ENCODE measurements at regions not wholly inside any gene's neighbourhood (a gene's known extent, or its start where the extent isn't known, plus 50 kb on each side); places are given as distances from the start of the nearest gene placed in this dataset.

DNA sequence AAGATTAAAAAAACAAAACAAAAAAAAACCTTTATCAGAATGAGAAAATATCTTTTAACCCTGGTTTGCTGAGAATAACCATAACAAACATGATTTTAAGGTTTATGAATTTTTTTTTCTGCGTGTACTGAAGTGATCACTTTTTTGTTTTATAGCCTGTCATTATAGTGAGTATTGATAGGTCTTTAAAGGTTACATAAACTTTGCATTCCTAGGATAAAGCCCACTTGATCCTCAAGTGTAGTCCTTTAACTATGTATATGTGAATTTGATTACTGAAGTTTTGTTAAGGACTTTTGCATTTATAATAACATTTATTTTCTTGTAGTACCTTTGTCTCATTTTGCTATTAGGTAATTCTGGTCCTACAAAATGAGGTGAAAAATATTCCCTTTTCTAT, 709.8 kb upstream of the PCDH20 start:
- no peaks in the 10 kb centered on the region for H3K9me2 ChIP-seq (replicated peaks; ENCODE audit: insufficient read depth, low read length)
- no peak overlapping the region for H3K27ac ChIP-seq (ENCODE audit: low read depth, low read length)
- no peak overlapping the region for H3K4me3 ChIP-seq (ENCODE audit: insufficient read depth, low read length, poor library complexity, severe bottlenecking)
- H2AFZ ChIP-seq (ENCODE audit: low read depth, low read length, severe bottlenecking), result no peak overlapping the region
- H4K20me1 ChIP-seq (ENCODE audit: low read depth, low read length), result no peaks in the 10 kb centered on the region
- H3K79me2 ChIP-seq (ENCODE audit: insufficient read depth, low read length), result no peaks in the 10 kb centered on the region
- H3K9me3 ChIP-seq (ENCODE audit: insufficient read depth, low read length), result peaks cover 7% of the 10 kb centered on the region; the same call in 1 of the 2 replicates
- no peak overlapping the region for H3K9ac ChIP-seq (ENCODE audit: low read length)
- TF ChIP-seq EZH2phosphoT487 (conservative IDR thresholded peaks at IDR 0.05; ENCODE audit: low read length), result no peak
- TF ChIP-seq CTCF (IDR thresholded peaks at IDR 0.05; ENCODE audit: insufficient read depth, low read length, poor library complexity, severe bottlenecking), result no peak
- H3F3A ChIP-seq (ENCODE audit: insufficient read depth), result no peaks in the 10 kb centered on the region
- no peaks in the 10 kb centered on the region for H3K27me3 ChIP-seq (ENCODE audit: low read length)
- peaks cover 8% of the 10 kb centered on the region; the same call in 1 of the 2 replicates for H3K36me3 ChIP-seq (ENCODE audit: low read length)
- H3K4me2 ChIP-seq (ENCODE audit: low read depth, low read length, poor library complexity, severe bottlenecking), result no peak overlapping the region

GRCh38 chr13:62123409-62123808, 707.8 kb upstream of the PCDH20 start:
- Histone ChIP-seq H3K36me3 (ENCODE audit: low read length) (peaks cover 8% of the 10 kb centered on the region; the same call in 1 of the 2 replicates), H3K4me3 (ENCODE audit: insufficient read depth, low read length, poor library complexity, severe bottlenecking) (no peak overlapping the region), H3K9ac (ENCODE audit: low read length) (no peak overlapping the region), H3K27ac (ENCODE audit: low read depth, low read length) (no peak overlapping the region), H2AFZ (ENCODE audit: low read depth, low read length, severe bottlenecking) (peak overlapping the region; percentile 41), H3K4me2 (ENCODE audit: low read depth, low read length, poor library complexity, severe bottlenecking) (no peak overlapping the region), H3K27me3 (ENCODE audit: low read length) (no peaks in the 10 kb centered on the region), H3K9me2 (replicated peaks; ENCODE audit: insufficient read depth, low read length) (no peaks in the 10 kb centered on the region), H3K9me3 (ENCODE audit: insufficient read depth, low read length) (0 out of 2 replicates have a peak, but pooled peaks cover 7% of the 10 kb centered on the region), H3K79me2 (ENCODE audit: insufficient read depth, low read length) (no peaks in the 10 kb centered on the region), H4K20me1 (ENCODE audit: low read depth, low read length) (no peaks in the 10 kb centered on the region), H3F3A (ENCODE audit: insufficient read depth) (no peaks in the 10 kb centered on the region)
- TF ChIP-seq CTCF (IDR thresholded peaks at IDR 0.05; ENCODE audit: insufficient read depth, low read length, poor library complexity, severe bottlenecking) (no peak), EZH2phosphoT487 (conservative IDR thresholded peaks at IDR 0.05; ENCODE audit: low read length) (no peak)

DNA sequence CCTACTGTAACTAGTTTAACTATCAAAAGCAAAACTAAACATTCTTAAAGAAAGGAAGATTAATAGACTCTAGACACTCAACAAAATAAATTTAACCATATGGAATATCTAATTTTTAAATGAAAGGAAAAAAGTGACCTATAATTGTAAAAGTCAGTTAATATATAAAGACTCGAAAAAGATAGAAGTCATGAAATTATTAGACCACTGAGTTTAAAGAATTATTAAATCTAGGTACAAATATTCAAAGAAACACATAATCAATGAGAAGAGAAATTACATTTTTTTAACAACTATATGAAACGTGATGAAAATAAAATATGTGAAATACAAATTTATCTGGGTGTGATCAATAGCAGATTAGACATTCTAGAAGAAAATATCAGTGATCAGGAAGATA, 706.8 kb upstream of the PCDH20 start:
- H3K9ac ChIP-seq (ENCODE audit: low read length), result no peak overlapping the region
- no peaks in the 10 kb centered on the region for H3F3A ChIP-seq (ENCODE audit: insufficient read depth)
- TF ChIP-seq EZH2phosphoT487 (conservative IDR thresholded peaks at IDR 0.05; ENCODE audit: low read length), result no peak
- TF ChIP-seq CTCF (IDR thresholded peaks at IDR 0.05; ENCODE audit: insufficient read depth, low read length, poor library complexity, severe bottlenecking), result no peak
- H3K27me3 ChIP-seq (ENCODE audit: low read length), result no peaks in the 10 kb centered on the region
- no peak overlapping the region for H3K27ac ChIP-seq (ENCODE audit: low read depth, low read length)
- H3K9me3 ChIP-seq (ENCODE audit: insufficient read depth, low read length), result 0 out of 2 replicates have a peak, but pooled peaks cover 7% of the 10 kb centered on the region
- H4K20me1 ChIP-seq (ENCODE audit: low read depth, low read length), result no peaks in the 10 kb centered on the region
- H3K9me2 ChIP-seq (replicated peaks; ENCODE audit: insufficient read depth, low read length), result no peaks in the 10 kb centered on the region
- no peaks in the 10 kb centered on the region for H3K79me2 ChIP-seq (ENCODE audit: insufficient read depth, low read length)
- H3K36me3 ChIP-seq (ENCODE audit: low read length), result peaks cover 8% of the 10 kb centered on the region; the same call in 1 of the 2 replicates
- no peak overlapping the region for H3K4me2 ChIP-seq (ENCODE audit: low read depth, low read length, poor library complexity, severe bottlenecking)
- no peak overlapping the region for H3K4me3 ChIP-seq (ENCODE audit: insufficient read depth, low read length, poor library complexity, severe bottlenecking)
- peak overlapping the region; percentile 40 for H2AFZ ChIP-seq (ENCODE audit: low read depth, low read length, severe bottlenecking)

All from SU-DHL-6 (cell line).